CD4-positive, alpha-beta T cell treated with Interleukin-4 for 4 hours (primary cell): ENCODE measurements at regions not wholly inside any gene's neighbourhood (a gene's known extent, or its start where the extent isn't known, plus 50 kb on each side); places are given as distances from the start of the nearest gene placed in this dataset.

Experiments used
- DNase-seq: peaks from one replicate; pipeline ENCODE4 v3.0.0-alpha.2; 2020

- no peak for DNase-seq
Observed at GRCh38 chr20:4509825-4510522, 176.3 kb upstream of the PRNP start.

- DNase-seq: no peak
Observed at GRCh38 chr20:4508773-4509172, 177.5 kb upstream of the PRNP start.

- DNase-seq: no peak
Observed at GRCh38 chr20:4507288-4507719, 179.0 kb upstream of the PRNP start.

GRCh38 chr20:4504814-4505213 lies 181.4 kb upstream of the PRNP start:
- DNase-seq: no peak

GRCh38 chr20:4502756-4503155 lies 183.5 kb upstream of the PRNP start:
- DNase-seq: no peak

- no peak for DNase-seq
Observed at GRCh38 chr20:4493386-4493785, 192.9 kb upstream of the PRNP start.

GRCh38 chr20:4491643-4492042 lies 194.6 kb upstream of the PRNP start:
- no peak for DNase-seq

GRCh38 chr20:4490606-4491280 lies 195.5 kb upstream of the PRNP start:
- no peak for DNase-seq

- DNase-seq: no peak
Observed at GRCh38 chr20:4490045-4490444, 196.2 kb upstream of the PRNP start.

GRCh38 chr20:4488407-4489339 lies 197.6 kb upstream of the PRNP start:
- DNase-seq: no peak

- DNase-seq: no peak
Observed at GRCh38 chr20:4484379-4484997, 201.8 kb upstream of the PRNP start.

- DNase-seq: no peak
Observed at GRCh38 chr20:4483961-4484360, 202.3 kb upstream of the PRNP start.

GRCh38 chr20:4483486-4483885 lies 202.8 kb upstream of the PRNP start:
- no peak for DNase-seq

- no peak for DNase-seq
Observed at GRCh38 chr20:4480104-4480503, 206.2 kb upstream of the PRNP start.

- no peak for DNase-seq
Observed at GRCh38 chr20:4476903-4477500, 209.3 kb upstream of the PRNP start.

- no peak for DNase-seq
Observed at GRCh38 chr20:4472906-4473305, 213.3 kb upstream of the PRNP start.

- DNase-seq: no peak
Observed at GRCh38 chr20:4471221-4471620, 215.0 kb upstream of the PRNP start.

GRCh38 chr20:4470375-4470774 lies 215.9 kb upstream of the PRNP start:
- DNase-seq: no peak

- no peak for DNase-seq
Observed at GRCh38 chr20:4469910-4470309, 216.3 kb upstream of the PRNP start.

- no peak for DNase-seq
Observed at GRCh38 chr20:4468114-4468513, 218.1 kb upstream of the PRNP start.

GRCh38 chr20:4465855-4466545 lies 216.9 kb upstream of the ADRA1D start:
- no peak for DNase-seq

- DNase-seq: no peak
Observed at GRCh38 chr20:4465212-4465611, 216.1 kb upstream of the ADRA1D start.
